WTC11 (cell line): ENCODE measurements at regions not wholly inside any gene's neighbourhood (a gene's known extent, or its start where the extent isn't known, plus 50 kb on each side); places are given as distances from the start of the nearest gene placed in this dataset.
"Not testable (repeated sequence)": the region's sequence is repeated elsewhere in the genome, so short reads cannot be mapped to it uniquely, and the experiment has no call there.

Source experiments
- ATAC-seq: fragments of 200-7000 bp; cut with Tn5 transposase; 2 replicates; pipeline ENCODE4 v1.10.0; 2021; ENCODE audit warnings: mild to moderate bottlenecking, moderate library complexity
- CTCF ChIA-PET: fragments of 300-600 bp; sonication (Branson Sonifier 250); formaldehyde crosslinking; loops from one replicate; lab custom pipeline; 2021; ENCODE audit warnings: antibody characterized with exemption; lab: Charles Lee
- POLR2A ChIA-PET: fragments of 350-600 bp; sonication (Branson Sonifier 250); formaldehyde crosslinking; loops from one replicate; lab custom pipeline; 2021; ENCODE audit warnings: antibody characterized with exemption; lab: Charles Lee
- DNase-seq: peaks from one replicate; pipeline ENCODE4 v3.0.0; 2021; ENCODE audit warnings: low spot score
- H3K27ac Mint-ChIP-seq: 2 replicates; pipeline ENCODE4 v1.8.0; 2021; ENCODE audit warnings: mixed read lengths
- H3K27me3 Mint-ChIP-seq: 2 replicates; pipeline ENCODE4 v1.8.0; 2021; ENCODE audit warnings: low read depth, mild to moderate bottlenecking, moderate library complexity, mixed read lengths
- H3K36me3 Mint-ChIP-seq: 2 replicates; pipeline ENCODE4 v1.8.0; 2021; ENCODE audit warnings: mixed read lengths
- H3K4me1 Mint-ChIP-seq: 2 replicates; pipeline ENCODE4 v1.8.0; 2022; ENCODE audit warnings: mixed read lengths
- H3K4me3 Mint-ChIP-seq: 2 replicates; pipeline ENCODE4 v1.8.0; 2021; ENCODE audit warnings: mild to moderate bottlenecking, moderate library complexity, mixed read lengths
- H3K9me3 Mint-ChIP-seq: 2 replicates; pipeline ENCODE4 v1.8.0; 2021; ENCODE audit warnings: mixed read lengths
- ATF3 ChIP-seq: sonication (generic); formaldehyde crosslinking; conservative IDR thresholded peaks from 2 replicates; pipeline ENCODE4 v1.8.1; 2022; ENCODE audit warnings: mild to moderate bottlenecking, missing genetic modification reagents
- CREB1 ChIP-seq: sonication (generic); formaldehyde crosslinking; IDR thresholded peaks from 2 replicates; pipeline ENCODE4 v1.8.0; 2023; ENCODE audit warnings: mild to moderate bottlenecking, missing genetic modification reagents
- CREM ChIP-seq: sonication (generic); formaldehyde crosslinking; IDR thresholded peaks from 2 replicates; pipeline ENCODE4 v1.8.1; 2022; ENCODE audit warnings: mild to moderate bottlenecking, missing genetic modification reagents, moderate library complexity
- E2F1 ChIP-seq: sonication (generic); formaldehyde crosslinking; IDR thresholded peaks from 2 replicates; pipeline ENCODE4 v1.8.0; 2022; ENCODE audit warnings: mild to moderate bottlenecking, missing genetic modification reagents
- EMX1 ChIP-seq: fragments of 250-450 bp; sonication (Bioruptor Pico); IDR thresholded peaks from 2 replicates; pipeline ENCODE4 v1.8.0; 2021; ENCODE audit warnings: mild to moderate bottlenecking
- ERG ChIP-seq: fragments of 250-450 bp; sonication (Bioruptor Pico); IDR thresholded peaks from 2 replicates; pipeline ENCODE4 v1.8.0; 2021; ENCODE audit warnings: mild to moderate bottlenecking
- HMGA2 ChIP-seq: fragments of 250-450 bp; sonication (Bioruptor Pico); IDR thresholded peaks from 2 replicates; pipeline ENCODE4 v1.4.0; 2021; ENCODE audit warnings: mild to moderate bottlenecking, moderate library complexity
- IRF2 ChIP-seq: sonication (generic); formaldehyde crosslinking; IDR thresholded peaks from 2 replicates; pipeline ENCODE4 v1.8.0; 2022; ENCODE audit warnings: low read depth, missing genetic modification reagents, borderline replicate concordance
- MLX ChIP-seq: sonication (generic); formaldehyde crosslinking; IDR thresholded peaks from 2 replicates; pipeline ENCODE4 v1.8.1; 2023; ENCODE audit warnings: mild to moderate bottlenecking, missing genetic modification reagents, moderate library complexity
- MYBL2 ChIP-seq: sonication (generic); formaldehyde crosslinking; IDR thresholded peaks from 2 replicates; pipeline ENCODE4 v1.8.1; 2023; ENCODE audit warnings: mild to moderate bottlenecking, moderate library complexity, missing genetic modification reagents
- SMAD4 ChIP-seq: sonication (generic); formaldehyde crosslinking; IDR thresholded peaks from 2 replicates; pipeline ENCODE4 v1.8.0; 2022; ENCODE audit warnings: mild to moderate bottlenecking, missing genetic modification reagents
- SOX15 ChIP-seq: fragments of 250-450 bp; sonication (Bioruptor Pico); IDR thresholded peaks from 2 replicates; pipeline ENCODE4 v1.9.0; 2021; ENCODE audit warnings: mild to moderate bottlenecking
- ZNF317 ChIP-seq: sonication (generic); formaldehyde crosslinking; IDR thresholded peaks from 2 replicates; pipeline ENCODE4 v1.8.1; 2023; ENCODE audit warnings: low read depth, mild to moderate bottlenecking, moderate library complexity, missing genetic modification reagents, borderline replicate concordance
- ZNF512 ChIP-seq: sonication (generic); formaldehyde crosslinking; IDR thresholded peaks from 2 replicates; pipeline ENCODE4 v1.8.1; 2022; ENCODE audit warnings: missing genetic modification reagents, borderline replicate concordance
- ZNF532 ChIP-seq: fragments of 250-450 bp; sonication (Bioruptor Pico); IDR thresholded peaks from 2 replicates; pipeline ENCODE4 v1.9.0; 2021; ENCODE audit warnings: mild to moderate bottlenecking, borderline replicate concordance

GRCh38 chr13:50627111-50627510 is 216.4 kb downstream of the DLEU7 start (continued):
- TF ChIP-seq IRF2 (no peak), ERG (no peak), MYBL2 (CRISPR knock-in tag) (no peak), HMGA2 (CRISPR knock-in tag) (no peak), EMX1 (no peak), ZNF317 (CRISPR knock-in tag) (no peak), ZNF512 (CRISPR knock-in tag) (no peak), CREB1 (no peak), ATF3 (CRISPR knock-in tag) (no peak), SOX15 (CRISPR knock-in tag) (no peak), SMAD4 (CRISPR knock-in tag) (no peak)

- POLR2A ChIA-PET, DNase-seq, ATAC-seq: not testable (repeated sequence)
These were observed 215.0 kb downstream of the DLEU7 start for GRCh38 chr13:50628512-50628911.

GRCh38 chr13:50629497-50629896 is 214.0 kb downstream of the DLEU7 start:
- Mint-ChIP-seq H3K27ac (no peak overlapping the region), H3K4me1 (no peaks in the 10 kb centered on the region), H3K27me3 (no peaks in the 10 kb centered on the region), H3K4me3 (no peak overlapping the region), H3K36me3 (0 out of 2 replicates have a peak, but pooled peaks cover 4% of the 10 kb centered on the region)
- CTCF ChIA-PET: no interaction called here
- POLR2A ChIA-PET: no interaction called here
- DNase-seq: no peak
- no peak for TF ChIP-seq E2F1 (CRISPR knock-in tag)
- TF ChIP-seq ZNF532 (CRISPR knock-in tag): no peak
- no peak for TF ChIP-seq CREM (CRISPR knock-in tag)
- TF ChIP-seq MLX (CRISPR knock-in tag): no peak
- TF ChIP-seq, all 79 proteins: peak for 0
- H3K9me3 Mint-ChIP-seq: peaks cover 6% of the 10 kb centered on the region
- ATAC-seq: no peak

More at GRCh38 chr13:50628512-50628911, 215.0 kb downstream of the DLEU7 start:
- H3K27me3 Mint-ChIP-seq, H3K4me1 Mint-ChIP-seq, CTCF ChIA-PET, H3K9me3 Mint-ChIP-seq, H3K4me3 Mint-ChIP-seq, H3K36me3 Mint-ChIP-seq, H3K27ac Mint-ChIP-seq: not testable (repeated sequence)
